ENCODE measurements at regions not wholly inside any gene's neighbourhood (a gene's known extent, or its start where the extent isn't known, plus 50 kb on each side); places are given as distances from the start of the nearest gene placed in this dataset.
"Not testable (repeated sequence)": the region's sequence is repeated elsewhere in the genome, so short reads cannot be mapped to it uniquely, and the experiment has no call there.

GRCh38 chr16:85514598-85515318 is 98.4 kb upstream of the GSE1 start:
- no peak for DNase-seq (ENCODE audit: low read depth)

DNA sequence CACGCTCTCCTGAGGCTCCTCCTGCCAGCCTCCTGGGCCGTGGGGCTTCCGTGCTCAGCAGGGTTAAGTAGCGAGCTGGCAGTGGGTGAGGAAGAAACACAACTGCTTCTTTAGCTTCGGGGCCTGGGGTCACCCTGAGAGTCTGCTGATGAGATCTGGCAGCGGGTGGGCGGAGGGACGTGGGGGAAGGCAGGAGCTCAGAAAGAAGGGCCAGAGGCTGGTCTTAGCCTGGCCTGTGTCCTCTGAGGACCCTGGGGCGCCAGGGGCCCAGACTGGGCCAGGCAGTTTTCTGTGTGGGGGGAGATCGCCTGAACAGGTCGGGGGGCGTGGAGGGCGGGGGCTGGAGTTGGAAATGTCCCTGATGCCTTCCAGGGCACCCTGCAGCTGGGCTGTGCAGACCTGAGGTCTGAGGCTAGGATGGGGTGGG is 97.8 kb upstream of the GSE1 start:
- no peak for DNase-seq (ENCODE audit: low read depth)

GRCh38 chr16:85515830-85516397 is 97.2 kb upstream of the GSE1 start:
- no peak for DNase-seq (ENCODE audit: low read depth)

DNA sequence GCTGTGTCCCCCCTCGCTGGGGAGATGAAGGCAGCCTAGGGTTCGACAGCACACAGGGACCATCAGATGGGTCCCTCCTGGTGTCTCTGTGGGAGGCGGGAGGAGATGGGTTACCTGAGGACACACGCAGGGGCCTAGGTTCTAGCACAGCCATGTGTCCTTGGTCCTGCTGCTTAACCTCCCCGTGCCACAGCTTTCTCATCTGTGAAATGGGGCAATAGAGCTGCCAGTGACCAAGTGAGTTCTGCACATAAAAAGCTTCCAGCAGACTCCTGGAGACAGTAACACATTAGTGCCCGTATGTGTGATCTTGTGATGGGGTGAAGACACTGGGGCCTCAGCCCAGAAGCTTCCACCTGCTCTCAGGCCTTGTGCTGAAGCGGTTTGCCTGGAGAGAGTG is 96.0 kb upstream of the GSE1 start:
- DNase-seq (ENCODE audit: low read depth): no peak

GRCh38 chr16:85517563-85518179 is 95.5 kb upstream of the GSE1 start:
- DNase-seq (ENCODE audit: low read depth): no peak

GRCh38 chr16:85518398-85519049 is 94.6 kb upstream of the GSE1 start:
- DNase-seq (ENCODE audit: low read depth): no peak

GRCh38 chr16:85519050-85519440 is 94.1 kb upstream of the GSE1 start:
- not testable (repeated sequence) for DNase-seq (ENCODE audit: low read depth)

- no peak for DNase-seq (ENCODE audit: low read depth)
These were observed 93.4 kb upstream of the GSE1 start for GRCh38 chr16:85519540-85520231.

DNA sequence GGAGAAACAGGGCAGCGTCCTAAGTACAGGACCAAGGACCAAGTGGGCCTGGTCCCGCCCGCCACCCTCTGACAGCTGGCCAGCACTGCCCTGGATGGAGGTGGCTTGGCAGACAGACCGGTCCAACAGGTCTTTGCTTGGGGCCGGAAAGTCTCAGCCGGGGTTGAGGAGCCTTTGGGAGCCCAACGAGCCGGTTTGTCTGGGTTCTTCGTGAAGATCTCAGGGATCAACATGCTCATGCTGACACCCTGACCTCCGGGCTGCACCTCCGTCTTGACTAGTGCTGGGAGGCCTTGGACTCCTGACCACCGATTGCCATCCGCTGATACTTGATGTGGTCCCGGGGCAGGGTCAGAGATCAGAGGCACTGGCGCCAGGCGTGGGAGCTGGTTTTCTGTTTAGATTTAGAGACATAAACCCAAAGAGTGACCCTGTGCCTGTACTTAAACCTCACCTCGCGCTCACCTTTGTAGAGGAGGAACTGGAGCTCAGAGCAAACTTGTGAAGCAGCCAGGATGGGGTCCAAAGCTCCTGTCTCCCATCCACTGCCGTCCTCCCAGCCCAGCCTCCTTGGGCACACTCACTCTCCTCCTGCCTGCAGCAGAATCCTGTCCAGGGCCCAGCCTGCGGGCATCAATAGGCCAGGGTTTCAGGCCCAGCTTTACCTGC is 92.1 kb upstream of the GSE1 start:
- DNase-seq (ENCODE audit: low read depth): no peak

DNA sequence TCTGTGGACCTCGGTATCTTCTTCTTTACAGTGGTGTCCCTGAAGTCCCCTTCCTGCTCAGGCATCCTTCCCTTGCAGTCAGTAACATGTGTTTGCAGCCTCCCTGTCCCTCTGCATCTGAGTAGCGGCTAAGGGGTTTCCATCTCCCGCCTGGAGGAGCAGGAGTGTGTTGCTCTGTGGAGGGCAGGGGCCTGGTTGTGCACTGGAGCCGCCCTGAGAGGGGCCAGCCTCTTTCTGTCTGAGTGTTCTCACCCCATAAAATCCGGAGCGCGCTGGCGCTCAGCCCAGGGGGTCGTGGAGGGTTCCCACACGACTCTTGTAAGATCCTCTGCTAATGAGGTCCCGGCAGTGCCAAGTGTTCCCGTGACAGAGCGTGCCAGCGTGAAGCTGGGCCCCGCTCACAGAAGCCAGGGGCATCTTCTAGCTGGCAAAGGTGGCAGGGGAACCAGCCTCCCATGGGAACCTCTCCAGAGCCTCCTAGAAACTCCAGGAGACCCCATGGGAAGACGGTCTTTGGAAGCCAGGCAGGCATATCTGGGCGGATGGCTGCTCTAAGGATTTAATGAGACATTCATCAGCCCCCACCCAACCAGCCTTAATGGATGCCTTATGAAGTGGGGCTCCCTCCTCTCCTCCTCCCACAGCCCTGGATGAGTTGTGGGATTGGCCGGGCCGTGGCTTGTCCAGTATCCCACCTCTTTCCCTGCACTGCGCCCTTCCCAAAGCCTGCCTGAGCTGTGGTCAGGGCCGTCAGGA is 91.4 kb upstream of the GSE1 start:
- DNase-seq (ENCODE audit: low read depth): no peak

- DNase-seq (ENCODE audit: low read depth): no peak
These were observed 90.7 kb upstream of the GSE1 start for GRCh38 chr16:85522308-85522841.

DNA sequence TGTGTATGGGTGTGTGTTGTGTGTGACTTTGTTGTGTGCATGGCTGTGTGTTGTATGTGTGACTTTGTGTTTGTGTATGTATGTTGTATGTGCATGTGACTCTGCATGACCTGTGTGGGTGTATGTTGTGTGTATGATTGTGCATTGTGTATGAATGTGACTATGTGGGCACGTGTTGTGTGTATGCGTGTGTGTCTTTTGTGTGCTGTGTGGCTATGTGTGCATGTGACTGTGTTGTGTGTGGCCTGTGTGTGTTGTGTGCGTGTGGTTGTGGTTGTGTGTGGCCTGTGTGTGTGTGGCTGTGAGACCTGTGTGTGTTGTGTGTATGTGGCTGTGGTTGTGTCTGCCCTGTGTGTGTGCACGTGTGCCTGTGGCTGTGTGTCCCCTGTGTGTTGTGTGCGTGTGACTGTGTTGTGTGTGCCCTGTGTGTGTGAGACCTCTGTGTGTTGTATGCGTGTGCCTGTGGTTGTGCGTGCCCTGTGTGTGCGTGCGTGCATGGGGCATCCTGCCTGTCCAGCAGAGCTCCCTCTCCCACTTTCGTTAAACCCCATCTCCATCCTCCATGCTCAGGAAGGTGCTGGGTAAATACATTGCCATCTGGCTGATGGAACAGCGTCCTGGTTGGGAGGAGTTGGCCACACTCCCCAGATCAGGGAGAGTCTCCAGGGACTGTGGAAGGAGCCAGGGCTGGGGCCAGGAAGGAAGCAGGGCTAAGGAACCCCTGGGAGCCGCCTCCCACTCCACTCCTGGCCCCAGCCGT is 90.1 kb upstream of the GSE1 start:
- DNase-seq (ENCODE audit: low read depth): no peak

- no peak for DNase-seq (ENCODE audit: low read depth)
These were observed 89.3 kb upstream of the GSE1 start for GRCh38 chr16:85523602-85524364.

GRCh38 chr16:85524365-85524629 is 88.8 kb upstream of the GSE1 start:
- DNase-seq (ENCODE audit: low read depth): no peak

GRCh38 chr16:85524630-85525419 is 88.3 kb upstream of the GSE1 start:
- no peak for DNase-seq (ENCODE audit: low read depth)

- no peak for DNase-seq (ENCODE audit: low read depth)
These were observed 87.5 kb upstream of the GSE1 start for GRCh38 chr16:85525420-85526184.

DNA sequence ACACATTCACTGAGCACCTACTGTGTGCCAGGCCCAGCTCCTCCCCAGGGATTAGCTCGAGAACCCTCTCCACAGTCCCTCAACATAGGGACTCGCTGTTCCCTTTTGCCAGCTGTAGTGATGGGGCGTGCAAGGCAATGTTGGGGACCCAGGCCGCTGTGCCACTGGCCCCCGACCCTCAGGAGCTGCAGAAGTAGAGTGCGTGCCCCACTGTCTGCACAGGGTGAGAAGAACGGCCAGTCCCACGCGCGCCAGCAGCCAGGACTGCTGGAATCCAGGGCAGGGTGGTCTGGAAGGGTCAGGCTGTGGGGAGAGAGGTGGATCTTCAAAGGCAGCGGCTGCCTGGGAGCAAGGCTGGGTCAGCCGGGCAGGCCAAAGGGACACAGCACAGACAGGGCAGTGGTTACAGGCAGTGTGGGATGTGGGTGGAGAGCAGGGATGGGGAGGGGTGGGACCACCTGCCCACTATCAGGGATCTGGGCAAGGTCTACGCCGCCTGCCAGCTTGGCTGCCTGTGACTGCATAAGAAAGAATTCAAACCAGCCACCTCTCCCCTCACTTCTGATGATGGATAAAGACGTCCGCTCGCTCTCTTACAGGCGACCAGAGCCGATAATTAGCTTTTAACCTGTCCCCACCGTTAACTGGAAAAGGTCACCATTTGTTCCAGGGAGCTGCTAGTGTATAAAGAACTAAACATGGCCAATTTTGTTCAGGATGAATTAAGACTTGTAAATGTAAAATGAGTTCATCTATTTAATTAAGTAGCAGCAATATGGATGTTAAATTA is 86.7 kb upstream of the GSE1 start:
- no peak for DNase-seq (ENCODE audit: low read depth)
